ENCODE measurements at regions not wholly inside any gene's neighbourhood (a gene's known extent, or its start where the extent isn't known, plus 50 kb on each side); places are given as distances from the start of the nearest gene placed in this dataset.

DNA sequence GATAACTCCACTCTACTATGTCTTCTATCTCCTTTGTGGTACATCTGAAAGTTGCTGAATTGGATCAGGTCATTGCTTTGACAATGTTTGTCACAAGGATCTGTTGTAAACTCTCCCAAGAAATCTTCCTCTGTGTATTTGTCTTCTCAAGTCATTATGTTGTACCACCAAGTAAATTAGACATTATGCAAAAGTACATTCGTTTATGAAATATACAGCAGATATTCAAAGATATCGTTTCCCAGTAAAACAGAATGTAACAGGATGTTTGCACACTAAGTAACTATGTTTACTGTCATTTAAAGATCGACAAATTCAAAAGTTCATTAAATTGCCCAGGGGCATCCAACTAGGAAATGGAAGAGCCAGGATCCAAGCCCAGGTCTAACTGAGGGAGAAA is 739.4 kb downstream of the EFNB2 start:
- TF ChIP-seq EZH2 (IDR thresholded peaks at IDR 0.05; ENCODE audit: borderline replicate concordance, low read depth, low read length, severe bottlenecking), result no peak
- TF ChIP-seq, protein P1, sequence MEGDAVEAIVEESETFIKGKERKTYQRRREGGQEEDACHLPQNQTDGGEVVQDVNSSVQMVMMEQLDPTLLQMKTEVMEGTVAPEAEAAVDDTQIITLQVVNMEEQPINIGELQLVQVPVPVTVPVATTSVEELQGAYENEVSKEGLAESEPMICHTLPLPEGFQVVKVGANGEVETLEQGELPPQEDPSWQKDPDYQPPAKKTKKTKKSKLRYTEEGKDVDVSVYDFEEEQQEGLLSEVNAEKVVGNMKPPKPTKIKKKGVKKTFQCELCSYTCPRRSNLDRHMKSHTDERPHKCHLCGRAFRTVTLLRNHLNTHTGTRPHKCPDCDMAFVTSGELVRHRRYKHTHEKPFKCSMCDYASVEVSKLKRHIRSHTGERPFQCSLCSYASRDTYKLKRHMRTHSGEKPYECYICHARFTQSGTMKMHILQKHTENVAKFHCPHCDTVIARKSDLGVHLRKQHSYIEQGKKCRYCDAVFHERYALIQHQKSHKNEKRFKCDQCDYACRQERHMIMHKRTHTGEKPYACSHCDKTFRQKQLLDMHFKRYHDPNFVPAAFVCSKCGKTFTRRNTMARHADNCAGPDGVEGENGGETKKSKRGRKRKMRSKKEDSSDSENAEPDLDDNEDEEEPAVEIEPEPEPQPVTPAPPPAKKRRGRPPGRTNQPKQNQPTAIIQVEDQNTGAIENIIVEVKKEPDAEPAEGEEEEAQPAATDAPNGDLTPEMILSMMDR (IDR thresholded peaks at IDR 0.05; ENCODE audit: borderline replicate concordance, extremely low read depth, low read length, poor library complexity, severe bottlenecking), result no peak
